H1 (cell line): ENCODE measurements at regions not wholly inside any gene's neighbourhood (a gene's known extent, or its start where the extent isn't known, plus 50 kb on each side); places are given as distances from the start of the nearest gene placed in this dataset.

Experiments used
- CTCF ChIA-PET: fragments of 300-600 bp; sonication (Branson Sonifier 250); formaldehyde crosslinking; loops from one replicate; lab custom pipeline; 2021; ENCODE audit not compliant: partially characterized antibody; lab: Charles Lee
- POLR2A ChIA-PET: fragments of 300-600 bp; sonication (Branson Sonifier 250); formaldehyde crosslinking; loops from one replicate; lab custom pipeline; 2021; ENCODE audit warnings: inconsistent platforms; ENCODE audit not compliant: partially characterized antibody; lab: Charles Lee
- DNase-seq, 2 experiments: peaks; one replicate each; pipeline versions ENCODE4 v3.0.0 to v3.0.0-alpha.2; 2010 to 2022; ENCODE audit warnings: low spot score in 2 of 2, low read depth in 1 of 2, mixed read lengths in 1 of 2
- FAIRE-seq: peaks from 2 replicates; lab custom pipeline; 2011; peaks lifted over from hg19 to GRCh38; lab: Jason Lieb, UNC
- H2AFZ ChIP-seq: 2 replicates; pipeline ENCODE4 v1.8.1; 2012; ENCODE audit warnings: low read length, inconsistent platforms
- H2AK5ac ChIP-seq: 2 replicates; pipeline ENCODE4 v1.6.1; 2013; ENCODE audit warnings: low read depth, low read length
- H2BK120ac ChIP-seq: replicated peaks from 2 replicates; pipeline ENCODE3; 2013; ENCODE audit warnings: low read depth, low read length, inconsistent platforms
- H2BK12ac ChIP-seq: 2 replicates; pipeline ENCODE4 v1.6.1; 2013; ENCODE audit warnings: low read depth, low read length
- H2BK15ac ChIP-seq: 2 replicates; pipeline ENCODE4 v1.6.1; 2013; ENCODE audit warnings: low read length
- H2BK20ac ChIP-seq: 2 replicates; pipeline ENCODE4 v1.6.1; 2013; ENCODE audit warnings: low read length
- H2BK5ac ChIP-seq: 2 replicates; pipeline ENCODE4 v1.6.1; 2013; ENCODE audit warnings: low read depth, low read length
- H3K14ac ChIP-seq: 2 replicates; pipeline ENCODE4 v1.6.1; 2013; ENCODE audit warnings: inconsistent platforms; ENCODE audit not compliant: insufficient read length
- H3K18ac ChIP-seq: 2 replicates; pipeline ENCODE4 v1.6.1; 2013; ENCODE audit warnings: low read length; ENCODE audit errors: extremely low read depth
- H3K23ac ChIP-seq: 2 replicates; pipeline ENCODE4 v1.6.1; 2013; ENCODE audit warnings: inconsistent platforms; ENCODE audit not compliant: insufficient read length
- H3K23me2 ChIP-seq: 2 replicates; pipeline ENCODE4 v1.6.1; 2013; ENCODE audit warnings: low read depth, low read length
- H3K27ac ChIP-seq: 2 replicates; pipeline ENCODE4 v1.6.1; 2011; ENCODE audit warnings: low read depth, low read length, inconsistent platforms
- H3K27me3 ChIP-seq, 4 experiments: replicated peaks in 1 of 4; 1 replicate in 1 of 4; 2 replicates in 3 of 4; pipeline versions ENCODE4 v1.6.1 to v1.8.1; 2011 to 2013; ENCODE audit warnings: low read length in 3 of 4, mild to moderate bottlenecking in 3 of 4, inconsistent platforms in 2 of 4, mixed read lengths in 2 of 4, moderate library complexity in 1 of 4; ENCODE audit not compliant: control insufficient read depth in 3 of 4, insufficient read depth in 3 of 4; ENCODE audit errors: extremely low read depth in 1 of 4
- H3K36me3 ChIP-seq, 4 experiments: 2 replicates each; pipeline versions ENCODE4 v1.6.1 to v1.8.1; 2011 to 2013; ENCODE audit warnings: mild to moderate bottlenecking in 4 of 4, low read length in 3 of 4, moderate library complexity in 2 of 4, control low read depth in 1 of 4, inconsistent platforms in 1 of 4; ENCODE audit not compliant: insufficient read depth in 4 of 4, control insufficient read depth in 2 of 4
- H3K4ac ChIP-seq: replicated peaks from 2 replicates; pipeline ENCODE3; 2013; ENCODE audit warnings: low read length, low read depth, mixed read lengths, inconsistent platforms; ENCODE audit not compliant: insufficient read length
- H3K4me1 ChIP-seq, 4 experiments: replicated peaks in 1 of 4; 1 replicate in 1 of 4; 2 replicates in 3 of 4; pipeline versions ENCODE4 v1.6.1 to v1.8.1; 2011 to 2013; ENCODE audit warnings: low read length in 3 of 4, inconsistent platforms in 2 of 4, mixed read lengths in 1 of 4; ENCODE audit not compliant: insufficient read depth in 4 of 4, control insufficient read depth in 3 of 4
- H3K4me2 ChIP-seq, 2 experiments: 2 replicates each; pipeline versions ENCODE4 v1.6.1 to v1.8.1; 2011 to 2013; ENCODE audit warnings: low read depth in 2 of 2, low read length in 2 of 2, control low read depth in 1 of 2, inconsistent platforms in 1 of 2, mild to moderate bottlenecking in 1 of 2; ENCODE audit not compliant: insufficient read depth in 1 of 2
- H3K4me3 ChIP-seq, 4 experiments: fragments of 200-600, 300-600 bp in 1 of 4; sonication (generic), shearing (Covaris generic), sonication (Bioruptor Twin) in 1 of 4; 2 replicates each; pipeline versions ENCODE4 v1.5.1 to v1.8.1; 2011 to 2016; ENCODE audit warnings: low read length in 4 of 4, low read depth in 3 of 4, control low read depth in 2 of 4, inconsistent platforms in 2 of 4, mild to moderate bottlenecking in 2 of 4, mixed read lengths in 1 of 4, moderate library complexity in 1 of 4; ENCODE audit not compliant: insufficient read depth in 2 of 4; ENCODE audit errors: extremely low read depth in 1 of 4
- H3K56ac ChIP-seq: replicated peaks from 2 replicates; pipeline ENCODE3; 2013; ENCODE audit warnings: low read depth, mild to moderate bottlenecking, mixed read lengths, low read length, inconsistent platforms; ENCODE audit not compliant: insufficient read length
- H3K79me1 ChIP-seq: 2 replicates; pipeline ENCODE4 v1.6.1; 2013; ENCODE audit warnings: low read depth, low read length, control low read depth
- H3K79me2 ChIP-seq, 2 experiments: 2 replicates each; pipeline versions ENCODE4 v1.6.1 to v1.8.1; 2012 to 2013; ENCODE audit warnings: low read length in 2 of 2, mild to moderate bottlenecking in 2 of 2, inconsistent platforms in 1 of 2; ENCODE audit not compliant: insufficient read depth in 2 of 2, control insufficient read depth in 1 of 2
- H3K9ac ChIP-seq, 4 experiments: replicated peaks in 1 of 4; 1 replicate in 1 of 4; 2 replicates in 3 of 4; pipeline versions ENCODE4 v1.6.1 to v1.8.1; 2011 to 2013; ENCODE audit warnings: low read depth in 3 of 4, low read length in 3 of 4, control low read depth in 2 of 4, mild to moderate bottlenecking in 2 of 4, moderate library complexity in 2 of 4, inconsistent platforms in 1 of 4; ENCODE audit errors: extremely low read depth in 1 of 4
- H3K9me3 ChIP-seq, 2 experiments: 2 replicates each; pipeline versions ENCODE4 v1.6.1 to v1.8.1; 2012 to 2013; ENCODE audit warnings: mild to moderate bottlenecking in 2 of 2, moderate library complexity in 2 of 2, control low read depth in 1 of 2, inconsistent platforms in 1 of 2, low read depth in 1 of 2, low read length in 1 of 2, mixed read lengths in 1 of 2; ENCODE audit not compliant: insufficient read depth in 2 of 2
- H4K20me1 ChIP-seq, 2 experiments: replicated peaks in 1 of 2; 2 replicates each; pipeline versions ENCODE3 to v1.8.1; 2011 to 2013; ENCODE audit warnings: inconsistent platforms in 2 of 2, low read length in 2 of 2, mild to moderate bottlenecking in 1 of 2; ENCODE audit not compliant: insufficient read depth in 2 of 2, control insufficient read depth in 1 of 2
- H4K5ac ChIP-seq: 2 replicates; pipeline ENCODE4 v1.6.1; 2013; ENCODE audit warnings: low read length, low read depth, mixed read lengths, inconsistent platforms; ENCODE audit not compliant: insufficient read length
- H4K8ac ChIP-seq: 2 replicates; pipeline ENCODE4 v1.8.0; 2013; ENCODE audit warnings: mild to moderate bottlenecking, moderate library complexity, low read length, inconsistent platforms; ENCODE audit not compliant: insufficient read depth; ENCODE audit errors: extremely low read depth
- H4K91ac ChIP-seq: replicated peaks from 2 replicates; pipeline ENCODE3; 2013; ENCODE audit warnings: low read length, mixed read lengths, inconsistent platforms; ENCODE audit not compliant: insufficient read length
- ASH2L ChIP-seq: fragments of 200-600, 300-600 bp; sonication (generic); IDR thresholded peaks from one replicate; pipeline ENCODE4 v1.7.1; 2017; ENCODE audit warnings: low read length
- BRCA1 ChIP-seq: IDR thresholded peaks from 2 replicates; pipeline ENCODE4 v1.6.1; 2012; ENCODE audit warnings: low read depth, low read length, improper control_type of control experiment
- CREB1 ChIP-seq: IDR thresholded peaks from 2 replicates; pipeline ENCODE4 v1.6.1; 2012; ENCODE audit warnings: inconsistent platforms
- GABPA ChIP-seq: IDR thresholded peaks from 2 replicates; pipeline ENCODE4 v1.6.1; 2011; ENCODE audit warnings: mild to moderate bottlenecking, low read length, moderate library complexity, borderline replicate concordance; ENCODE audit not compliant: insufficient read depth
- GTF2F1 ChIP-seq: IDR thresholded peaks from 2 replicates; pipeline ENCODE4 v1.6.1; 2012; ENCODE audit warnings: low read depth, low read length, improper control_type of control experiment, borderline replicate concordance
- HDAC2 ChIP-seq, 2 experiments: fragments of 300-600 bp in 1 of 2; sonication (generic) in 1 of 2; IDR thresholded peaks; 2 replicates each; pipeline ENCODE4 v1.6.1; 2011 to 2012; ENCODE audit warnings: low read depth in 2 of 2, low read length in 2 of 2, mild to moderate bottlenecking in 2 of 2, moderate library complexity in 2 of 2, borderline replicate concordance in 1 of 2, inconsistent platforms in 1 of 2
- JUND ChIP-seq: IDR thresholded peaks from 2 replicates; pipeline ENCODE4 v1.6.1; 2011; ENCODE audit warnings: mild to moderate bottlenecking, improper control_type of control experiment, low read length
- KDM5A ChIP-seq: fragments of 200-600 bp; IDR thresholded peaks from 2 replicates; pipeline ENCODE4 v1.7.1; 2012; ENCODE audit warnings: mild to moderate bottlenecking, low read length, inconsistent platforms, mixed read lengths
- NRF1 ChIP-seq: IDR thresholded peaks from 2 replicates; pipeline ENCODE4 v1.6.1; 2011; ENCODE audit warnings: mild to moderate bottlenecking, low read depth, low read length, improper control_type of control experiment
- RXRA ChIP-seq: IDR thresholded peaks from 2 replicates; pipeline ENCODE4 v1.6.1; 2011; ENCODE audit warnings: low read depth, mild to moderate bottlenecking, low read length, moderate library complexity; ENCODE audit not compliant: insufficient read depth
- SIRT6 ChIP-seq: IDR thresholded peaks from one replicate; pipeline ENCODE4 v1.7.1; 2012; ENCODE audit warnings: low read length, inconsistent platforms
- SP1 ChIP-seq: IDR thresholded peaks from 2 replicates; pipeline ENCODE4 v1.6.1; 2011; ENCODE audit warnings: low read depth, low read length
- SUZ12 ChIP-seq: fragments of 200-600 bp; sonication (generic); IDR thresholded peaks from 2 replicates; pipeline ENCODE4 v1.6.1; 2012; ENCODE audit warnings: mild to moderate bottlenecking, inconsistent platforms, low read length, moderate library complexity, mixed read lengths
- TBP ChIP-seq: IDR thresholded peaks from 2 replicates; pipeline ENCODE4 v1.6.1; 2011; ENCODE audit warnings: low read depth, low read length, improper control_type of control experiment
- TCF12 ChIP-seq: IDR thresholded peaks from 2 replicates; pipeline ENCODE4 v1.6.1; 2011; ENCODE audit warnings: low read depth, mild to moderate bottlenecking, low read length
- TEAD4 ChIP-seq: IDR thresholded peaks from 2 replicates; pipeline ENCODE4 v1.6.1; 2012; ENCODE audit warnings: low read depth, low read length, inconsistent platforms, mixed read lengths
- WGBS, 2 experiments: shearing (Covaris generic) in 1 of 2; methylation state at CpG; one replicate each; pipeline versions ENCODE4 v1.1.6 to v1.1.7; 2013 to 2015; ENCODE audit warnings: low lambda C conversion rate in 2 of 2, mixed read lengths in 2 of 2, inconsistent platforms in 1 of 2, low coverage in 1 of 2, missing lambda C conversion rate in 1 of 2; ENCODE audit not compliant: insufficient replicate concordance in 2 of 2, insufficient coverage in 1 of 2, insufficient read length in 1 of 2; ENCODE audit errors: extremely low coverage in 1 of 2, missing lambda C conversion rate in 1 of 2; 5-methylcytosine and 5-hydroxymethylcytosine counted together

- H3K14ac ChIP-seq = no peak overlapping the region
- no peak overlapping the region for H3K27ac ChIP-seq
- H3K4me2 ChIP-seq = no peak overlapping the region
- no peak overlapping the region for H2AFZ ChIP-seq
- H3K56ac ChIP-seq = no peak overlapping the region
- no peak overlapping the region for H4K5ac ChIP-seq
- H3K23ac ChIP-seq = no peak overlapping the region
- no peak overlapping the region; the same call in none of the 2 replicates for H3K18ac ChIP-seq
- POLR2A ChIA-PET = interaction anchor here (0.5 kb wide), 1 partner anchor 232 kb away, joined by 3 read pairs; no protein-coding TSS in a partner anchor
- no peak overlapping the region for H4K91ac ChIP-seq
- H3K27me3 ChIP-seq = no peaks in the 10 kb centered on the region; a peak in 1 of 7 replicates
- no peak overlapping the region for H2AK5ac ChIP-seq
- DNase-seq (no peak), FAIRE-seq (no peak)
- no peak overlapping the region for H2BK120ac ChIP-seq
- H3K4ac ChIP-seq = no peak overlapping the region
- no peak overlapping the region for H4K8ac ChIP-seq
- H3K79me1 ChIP-seq = no peaks in the 10 kb centered on the region; the same call in 1 of the 2 replicates
- no peaks in the 10 kb centered on the region for H4K20me1 ChIP-seq
- no peaks in the 10 kb centered on the region for H3K36me3 ChIP-seq
- H2BK5ac ChIP-seq = no peak overlapping the region
- H3K23me2 ChIP-seq = peaks cover 7% of the 10 kb centered on the region; the same call in 1 of the 2 replicates
- H2BK12ac ChIP-seq = no peak overlapping the region; the same call in 1 of the 2 replicates
- 97% methylated on average over 6 of the region's 6 CpGs; no CpG with 5 or more reads in 1 of the 2 experiments for whole genome bisulfite sequencing, 2 experiments
- peaks cover 0 to 52% (median 36%) of the 10 kb centered on the region in 4 experiments; a peak in 6 of 7 replicates for H3K4me1 ChIP-seq
- H3K9ac ChIP-seq = no peak overlapping the region
- CTCF ChIA-PET = interaction anchor here (0.9 to 4.3 kb wide), 8 partner anchors 10 to 184 kb away, joined by 3 to 16 read pairs (median 4); no protein-coding TSS in a partner anchor
- no peaks in the 10 kb centered on the region for H3K79me2 ChIP-seq
- H2BK15ac ChIP-seq = no peak overlapping the region
- H2BK20ac ChIP-seq = 0 out of 2 replicates have a peak overlapping the region, but pooled peaks have one; percentile 61
- H3K9me3 ChIP-seq = no peaks in the 10 kb centered on the region
- no peak overlapping the region for H3K4me3 ChIP-seq
- TF ChIP-seq GABPA (no peak), TBP (no peak), NRF1 (no peak), TEAD4 (no peak), ASH2L (no peak), SUZ12 (no peak), KDM5A (no peak), HDAC2 (IDR thresholded peaks at IDR 0.05; ENCODE audit: borderline replicate concordance in 1 of 2, low read depth in 2 of 2, low read length in 2 of 2) (no peak), JUND (no peak), GTF2F1 (no peak), RXRA (no peak), SIRT6 (no peak), TCF12 (no peak), CREB1 (no peak), SP1 (no peak), BRCA1 (no peak)
Measured at GRCh38 chr17:79216826-79217225, 142.2 kb downstream of the ENGASE start.
